DND-41 (cell line): ENCODE measurements at regions not wholly inside any gene's neighbourhood (a gene's known extent, or its start where the extent isn't known, plus 50 kb on each side); places are given as distances from the start of the nearest gene placed in this dataset.

ENCODE experiments used
- ATAC-seq: fragments of 200-7000 bp; cut with Tn5 transposase; 3 replicates; pipeline ENCODE4 v1.9.1; 2021; ENCODE audit warnings: low read depth; ENCODE audit not compliant: insufficient read depth
- DNase-seq: peaks from one replicate; pipeline ENCODE4 v3.0.0-alpha.2; 2020
- H2AFZ ChIP-seq: 2 replicates; pipeline ENCODE4 v1.6.0; 2012; ENCODE audit warnings: low read depth, low read length
- H3K27ac ChIP-seq: 2 replicates; pipeline ENCODE4 v1.5.1; 2012; ENCODE audit warnings: low read length, inconsistent platforms
- H3K27me3 ChIP-seq: fragments of 200-600 bp; sonication (generic); 2 replicates; pipeline ENCODE4 v1.6.0; 2012; ENCODE audit warnings: low read length, mild to moderate bottlenecking, inconsistent platforms; ENCODE audit not compliant: insufficient read depth, poor library complexity
- H3K36me3 ChIP-seq: 2 replicates; pipeline ENCODE4 v1.5.1; 2012; ENCODE audit warnings: low read length, inconsistent platforms; ENCODE audit not compliant: insufficient read depth
- H3K4me1 ChIP-seq: 2 replicates; pipeline ENCODE4 v1.5.1; 2012; ENCODE audit warnings: mild to moderate bottlenecking, low read length; ENCODE audit not compliant: insufficient read depth
- H3K4me2 ChIP-seq: 2 replicates; pipeline ENCODE4 v1.6.0; 2012; ENCODE audit warnings: mild to moderate bottlenecking, moderate library complexity, low read length, inconsistent platforms; ENCODE audit not compliant: insufficient read depth
- H3K4me3 ChIP-seq, 2 experiments: fragments of 200-600 bp in 1 of 2; shearing (Covaris generic) in 1 of 2; 2 replicates each; pipeline ENCODE4 v1.5.1; 2012 to 2016; ENCODE audit warnings: inconsistent platforms in 2 of 2, low read length in 2 of 2, mild to moderate bottlenecking in 2 of 2, low read depth in 1 of 2, moderate library complexity in 1 of 2
- H3K79me2 ChIP-seq: 2 replicates; pipeline ENCODE4 v1.6.0; 2012; ENCODE audit warnings: low read length, inconsistent platforms; ENCODE audit not compliant: insufficient read depth
- H3K9ac ChIP-seq: 2 replicates; pipeline ENCODE4 v1.6.0; 2012; ENCODE audit warnings: low read depth, mild to moderate bottlenecking, inconsistent platforms, low read length, moderate library complexity
- H3K9me3 ChIP-seq: 2 replicates; pipeline ENCODE4 v1.5.1; 2012; ENCODE audit warnings: low read length, moderate library complexity, mild to moderate bottlenecking, inconsistent platforms; ENCODE audit not compliant: insufficient read depth, severe bottlenecking
- H4K20me1 ChIP-seq: 2 replicates; pipeline ENCODE4 v1.6.0; 2012; ENCODE audit warnings: low read length; ENCODE audit not compliant: insufficient read depth
- EZH2 ChIP-seq: IDR thresholded peaks from 3 replicates; pipeline ENCODE4 v1.6.1; 2012; ENCODE audit warnings: borderline replicate concordance, low read depth, mild to moderate bottlenecking, moderate library complexity, low read length, inconsistent platforms; ENCODE audit not compliant: severe bottlenecking
- TF ChIP-seq, protein P1 (sequence below): IDR thresholded peaks from 2 replicates; pipeline ENCODE4 v1.5.1; 2012; ENCODE audit warnings: borderline replicate concordance, low read length, moderate library complexity, mild to moderate bottlenecking; ENCODE audit not compliant: poor library complexity, severe bottlenecking; ENCODE audit errors: extremely low read depth

DNA sequence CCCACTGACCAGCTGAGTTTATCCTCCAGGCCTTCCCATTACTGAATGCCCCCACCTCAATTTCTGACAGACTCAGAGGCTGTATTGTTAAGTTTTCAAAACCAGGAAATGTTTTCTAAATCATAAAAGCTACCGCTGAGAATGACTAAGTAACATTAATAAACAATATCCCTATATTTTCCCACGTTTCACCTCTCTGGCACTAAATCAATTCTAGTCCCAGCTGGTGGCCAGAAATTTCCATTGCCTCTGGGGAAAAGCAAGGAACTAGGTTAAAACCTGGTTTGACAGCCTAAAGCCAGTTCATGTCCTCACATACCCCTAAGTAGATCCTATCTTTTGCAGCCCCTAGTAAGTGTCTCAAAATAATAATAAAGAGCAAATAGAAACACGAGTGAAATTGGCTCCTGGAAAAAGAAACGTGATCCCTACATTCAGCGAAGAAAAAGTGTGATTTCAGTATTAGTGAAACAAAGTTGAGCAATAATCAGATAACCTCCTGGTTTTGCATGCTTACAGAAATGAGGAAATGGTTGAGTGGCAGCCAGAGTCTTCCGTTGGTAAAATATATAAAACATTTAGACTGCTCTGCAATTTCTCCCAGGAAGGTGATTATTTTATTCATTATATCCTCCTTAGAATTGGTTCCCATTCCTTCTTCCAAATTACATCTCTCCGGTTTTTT, 110.9 kb downstream of the ESM1 start:
- H3K79me2 ChIP-seq, result no peaks in the 10 kb centered on the region
- H3K27me3 ChIP-seq, result peaks cover 35% of the 10 kb centered on the region
- no peak for ATAC-seq
- no peaks in the 10 kb centered on the region for H3K4me1 ChIP-seq
- no peaks in the 10 kb centered on the region for H3K9me3 ChIP-seq
- TF ChIP-seq, protein P1, sequence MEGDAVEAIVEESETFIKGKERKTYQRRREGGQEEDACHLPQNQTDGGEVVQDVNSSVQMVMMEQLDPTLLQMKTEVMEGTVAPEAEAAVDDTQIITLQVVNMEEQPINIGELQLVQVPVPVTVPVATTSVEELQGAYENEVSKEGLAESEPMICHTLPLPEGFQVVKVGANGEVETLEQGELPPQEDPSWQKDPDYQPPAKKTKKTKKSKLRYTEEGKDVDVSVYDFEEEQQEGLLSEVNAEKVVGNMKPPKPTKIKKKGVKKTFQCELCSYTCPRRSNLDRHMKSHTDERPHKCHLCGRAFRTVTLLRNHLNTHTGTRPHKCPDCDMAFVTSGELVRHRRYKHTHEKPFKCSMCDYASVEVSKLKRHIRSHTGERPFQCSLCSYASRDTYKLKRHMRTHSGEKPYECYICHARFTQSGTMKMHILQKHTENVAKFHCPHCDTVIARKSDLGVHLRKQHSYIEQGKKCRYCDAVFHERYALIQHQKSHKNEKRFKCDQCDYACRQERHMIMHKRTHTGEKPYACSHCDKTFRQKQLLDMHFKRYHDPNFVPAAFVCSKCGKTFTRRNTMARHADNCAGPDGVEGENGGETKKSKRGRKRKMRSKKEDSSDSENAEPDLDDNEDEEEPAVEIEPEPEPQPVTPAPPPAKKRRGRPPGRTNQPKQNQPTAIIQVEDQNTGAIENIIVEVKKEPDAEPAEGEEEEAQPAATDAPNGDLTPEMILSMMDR, result no peak
- no peak for TF ChIP-seq EZH2
- no peak for DNase-seq
- H3K4me2 ChIP-seq, result no peak overlapping the region
- no peak overlapping the region for H2AFZ ChIP-seq
- no peak overlapping the region for H3K27ac ChIP-seq
- H3K4me3 ChIP-seq, result no peak overlapping the region
- no peaks in the 10 kb centered on the region for H3K36me3 ChIP-seq
- no peaks in the 10 kb centered on the region for H4K20me1 ChIP-seq
- no peak overlapping the region for H3K9ac ChIP-seq

DNA sequence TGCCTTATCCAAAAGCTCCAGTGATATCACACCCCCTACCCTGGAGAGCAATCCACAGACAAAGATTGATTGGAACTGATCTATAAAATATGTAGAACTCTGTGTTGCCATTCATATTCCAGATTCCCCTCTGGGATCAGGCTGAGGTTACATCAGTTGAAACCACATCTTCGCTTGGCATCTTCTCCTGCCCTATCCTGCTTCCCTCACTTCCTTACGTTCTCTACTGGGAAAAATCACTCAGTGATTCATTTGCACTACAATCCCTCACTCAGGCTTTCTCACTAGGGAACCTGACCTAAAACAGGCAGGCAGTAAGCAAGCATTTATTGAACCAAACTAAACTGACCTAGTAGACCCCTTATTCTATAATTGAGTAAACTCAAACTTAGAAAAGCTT, 111.7 kb downstream of the ESM1 start:
- no peaks in the 10 kb centered on the region for H3K4me1 ChIP-seq
- H2AFZ ChIP-seq, result no peak overlapping the region
- no peak for ATAC-seq
- no peak overlapping the region for H3K27ac ChIP-seq
- TF ChIP-seq, protein P1, result no peak
- TF ChIP-seq EZH2, result no peak
- H3K79me2 ChIP-seq, result no peaks in the 10 kb centered on the region
- no peak overlapping the region for H3K4me2 ChIP-seq
- H3K36me3 ChIP-seq, result no peaks in the 10 kb centered on the region
- no peak overlapping the region for H3K9ac ChIP-seq
- H3K27me3 ChIP-seq, result peaks cover 40% of the 10 kb centered on the region
- no peak for DNase-seq
- H3K4me3 ChIP-seq, result no peak overlapping the region
- no peaks in the 10 kb centered on the region for H4K20me1 ChIP-seq
- H3K9me3 ChIP-seq, result no peaks in the 10 kb centered on the region

DNA sequence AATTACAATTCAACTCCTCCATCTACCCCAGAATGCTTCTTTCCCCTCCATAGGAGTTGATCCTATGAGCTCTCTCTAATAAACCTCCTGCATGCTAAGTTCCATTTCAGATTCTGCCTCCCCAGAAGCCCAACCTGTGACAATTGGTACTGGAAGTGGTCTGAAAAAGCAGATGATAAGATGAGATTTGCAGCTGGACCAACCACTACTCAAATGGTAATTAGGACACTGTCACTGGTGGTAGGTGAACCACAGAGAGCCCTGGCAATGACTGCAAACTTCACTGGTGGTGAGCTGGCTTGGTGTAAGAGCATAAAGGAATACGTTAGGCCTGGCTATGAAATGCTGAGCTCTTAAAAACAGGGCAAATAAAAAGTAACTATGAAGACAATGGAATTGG, 112.6 kb downstream of the ESM1 start:
- Histone ChIP-seq H2AFZ (no peak overlapping the region), H3K79me2 (no peaks in the 10 kb centered on the region), H3K9ac (no peak overlapping the region), H3K27ac (no peak overlapping the region), H3K4me2 (no peak overlapping the region), H3K36me3 (no peaks in the 10 kb centered on the region), H3K4me3 (no peak overlapping the region), H4K20me1 (no peaks in the 10 kb centered on the region), H3K4me1 (no peaks in the 10 kb centered on the region), H3K27me3 (peaks cover 40% of the 10 kb centered on the region), H3K9me3 (no peaks in the 10 kb centered on the region)
- no peak for ATAC-seq
- TF ChIP-seq, protein P1, result no peak
- TF ChIP-seq EZH2, result no peak
- DNase-seq, result no peak

DNA sequence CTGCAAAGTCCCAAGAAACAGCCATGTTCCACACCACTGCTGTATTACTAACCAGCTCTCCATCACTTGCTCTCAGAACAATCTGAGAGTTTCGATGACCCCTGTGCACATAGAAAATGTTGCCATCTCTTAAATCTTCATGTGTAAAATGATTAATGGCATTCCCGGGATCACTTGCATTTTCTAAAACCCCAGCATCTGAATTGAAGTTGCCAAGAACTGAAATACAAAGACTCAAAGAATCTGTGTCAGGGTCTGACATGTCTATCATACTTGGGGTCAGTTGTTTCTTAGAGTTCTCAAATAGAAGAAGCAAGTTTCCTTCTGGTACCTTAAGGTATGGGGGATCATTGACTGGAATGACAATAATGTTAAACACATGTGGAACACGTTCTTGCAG, 115.1 kb downstream of the ESM1 start:
- no peak for TF ChIP-seq EZH2
- TF ChIP-seq, protein P1, result no peak
- Histone ChIP-seq H3K27ac (no peak overlapping the region), H3K4me3 (no peak overlapping the region), H3K79me2 (no peaks in the 10 kb centered on the region), H3K4me2 (no peak overlapping the region), H3K9ac (no peak overlapping the region), H3K4me1 (peaks cover 4% of the 10 kb centered on the region), H4K20me1 (no peaks in the 10 kb centered on the region), H3K9me3 (no peaks in the 10 kb centered on the region), H2AFZ (no peak overlapping the region), H3K36me3 (no peaks in the 10 kb centered on the region), H3K27me3 (peaks cover 35% of the 10 kb centered on the region)
- DNase-seq (no peak), ATAC-seq (no peak)
